KMS-11 (cell line): ENCODE measurements at regions not wholly inside any gene's neighbourhood (a gene's known extent, or its start where the extent isn't known, plus 50 kb on each side); places are given as distances from the start of the nearest gene placed in this dataset.
"Not testable (repeated sequence)": the region's sequence is repeated elsewhere in the genome, so short reads cannot be mapped to it uniquely, and the experiment has no call there.

ENCODE experiments used
- H2AFZ ChIP-seq: fragments of 200-600 bp; sonication (generic); 2 replicates; pipeline ENCODE4 v1.6.1; 2016; ENCODE audit warnings: antibody characterized with exemption, mixed run types, low read depth
- H3K27ac ChIP-seq: fragments of 200-600 bp; sonication (generic); 2 replicates; pipeline ENCODE4 v1.6.1; 2016; ENCODE audit warnings: mild to moderate bottlenecking, mixed run types
- H3K27me3 ChIP-seq: fragments of 200-600 bp; sonication (generic); 2 replicates; pipeline ENCODE4 v1.6.1; 2017; ENCODE audit warnings: mild to moderate bottlenecking, low read depth, mixed run types, moderate library complexity; ENCODE audit not compliant: insufficient read depth
- H3K36me3 ChIP-seq: fragments of 200-600 bp; sonication (generic); 2 replicates; pipeline ENCODE4 v1.6.1; 2017; ENCODE audit warnings: mild to moderate bottlenecking, mixed run types; ENCODE audit not compliant: insufficient read depth
- H3K4me1 ChIP-seq: fragments of 200-600 bp; sonication (generic); 2 replicates; pipeline ENCODE4 v1.6.1; 2016; ENCODE audit warnings: mild to moderate bottlenecking, low read depth, mixed run types; ENCODE audit not compliant: poor library complexity, severe bottlenecking
- H3K4me2 ChIP-seq: fragments of 200-600 bp; sonication (generic); 2 replicates; pipeline ENCODE4 v1.7.0; 2016; ENCODE audit warnings: mild to moderate bottlenecking, mixed run types
- H3K4me3 ChIP-seq: fragments of 200-600 bp; sonication (generic); IDR thresholded peaks from 2 replicates; pipeline ENCODE4 v1.6.1; 2017; ENCODE audit warnings: low read depth, low read length, mixed read lengths; ENCODE audit not compliant: insufficient read depth
- H3K79me2 ChIP-seq: fragments of 200-600 bp; sonication (generic); 2 replicates; pipeline ENCODE4 v1.6.1; 2016; ENCODE audit warnings: low read depth, mixed run types; ENCODE audit not compliant: insufficient read depth
- H3K9ac ChIP-seq: fragments of 200-600 bp; sonication (generic); 2 replicates; pipeline ENCODE4 v1.6.1; 2016; ENCODE audit warnings: mild to moderate bottlenecking, mixed run types
- H4K20me1 ChIP-seq: fragments of 200-600 bp; sonication (generic); 2 replicates; pipeline ENCODE4 v1.6.1; 2016; ENCODE audit warnings: mild to moderate bottlenecking, mixed run types; ENCODE audit not compliant: insufficient read depth
- CTCF ChIP-seq: fragments of 200-600 bp; sonication (generic); conservative IDR thresholded peaks from 2 replicates; pipeline ENCODE4 v1.6.1; 2017; ENCODE audit warnings: low read depth, mild to moderate bottlenecking, antibody characterized with exemption, low read length, moderate library complexity, mixed read lengths

GRCh38 chr11:87536016-87536415 lies 498.3 kb downstream of the TMEM135 start:
- TF ChIP-seq CTCF: no peak
- Histone ChIP-seq H3K27me3 (no peaks in the 10 kb centered on the region), H3K36me3 (no peaks in the 10 kb centered on the region), H3K4me1 (no peaks in the 10 kb centered on the region), H2AFZ (no peak overlapping the region), H3K27ac (no peak overlapping the region), H3K4me3 (no peak overlapping the region), H3K79me2 (no peaks in the 10 kb centered on the region), H4K20me1 (no peaks in the 10 kb centered on the region), H3K4me2 (no peak overlapping the region), H3K9ac (no peak overlapping the region)

- Histone ChIP-seq H3K9ac (no peak overlapping the region), H4K20me1 (no peaks in the 10 kb centered on the region), H3K36me3 (no peaks in the 10 kb centered on the region), H3K27ac (no peak overlapping the region), H2AFZ (no peak overlapping the region), H3K79me2 (no peaks in the 10 kb centered on the region), H3K4me3 (no peak overlapping the region), H3K4me2 (no peak overlapping the region), H3K4me1 (no peaks in the 10 kb centered on the region), H3K27me3 (no peaks in the 10 kb centered on the region)
- no peak for TF ChIP-seq CTCF
Measured at GRCh38 chr11:87535513-87535912, 497.8 kb downstream of the TMEM135 start.

DNA sequence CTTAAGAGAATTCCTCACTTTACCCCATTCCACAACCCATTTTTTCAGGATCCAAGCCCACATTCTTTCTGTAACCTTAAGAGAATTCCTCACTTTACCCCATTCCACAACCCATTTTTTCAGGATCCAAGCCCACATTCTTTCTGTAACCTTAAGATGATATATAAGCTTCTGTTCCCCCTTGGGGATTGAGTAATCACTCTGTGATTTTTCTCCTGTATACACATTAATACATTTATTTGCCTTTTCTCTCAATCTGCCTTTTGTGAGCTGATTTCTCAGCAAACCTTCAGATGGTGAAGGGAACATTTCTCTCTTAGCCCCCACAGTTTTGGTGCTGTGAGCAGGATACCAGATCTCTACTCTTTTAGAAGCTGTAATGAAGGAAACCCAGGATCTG lies 494.1 kb downstream of the TMEM135 start:
- not testable (repeated sequence) for H3K4me3 ChIP-seq, H3K4me1 ChIP-seq, H2AFZ ChIP-seq, H4K20me1 ChIP-seq, H3K79me2 ChIP-seq, H3K4me2 ChIP-seq, H3K9ac ChIP-seq, H3K27me3 ChIP-seq, H3K27ac ChIP-seq, H3K36me3 ChIP-seq

- Histone ChIP-seq H3K27me3 (no peaks in the 10 kb centered on the region), H2AFZ (no peak overlapping the region), H3K79me2 (no peaks in the 10 kb centered on the region), H3K4me3 (no peak overlapping the region), H3K4me2 (no peak overlapping the region), H3K36me3 (no peaks in the 10 kb centered on the region), H3K27ac (no peak overlapping the region), H4K20me1 (no peaks in the 10 kb centered on the region), H3K4me1 (no peaks in the 10 kb centered on the region), H3K9ac (no peak overlapping the region)
- TF ChIP-seq CTCF: no peak
Measured at GRCh38 chr11:87529486-87529885, 491.8 kb downstream of the TMEM135 start.

GRCh38 chr11:87528752-87529151 lies 491.0 kb downstream of the TMEM135 start:
- Histone ChIP-seq H3K79me2 (no peaks in the 10 kb centered on the region), H3K4me3 (no peak overlapping the region)
- no peak for TF ChIP-seq CTCF

More at GRCh38 chr11:87528752-87529151, 491.0 kb downstream of the TMEM135 start:
- Histone ChIP-seq H4K20me1 (no peaks in the 10 kb centered on the region), H2AFZ (no peak overlapping the region), H3K27me3 (no peaks in the 10 kb centered on the region), H3K36me3 (no peaks in the 10 kb centered on the region), H3K27ac (no peak overlapping the region), H3K4me1 (no peaks in the 10 kb centered on the region), H3K4me2 (no peak overlapping the region), H3K9ac (no peak overlapping the region)
